ENCODE measurements at regions not wholly inside any gene's neighbourhood (a gene's known extent, or its start where the extent isn't known, plus 50 kb on each side); places are given as distances from the start of the nearest gene placed in this dataset.

DNA sequence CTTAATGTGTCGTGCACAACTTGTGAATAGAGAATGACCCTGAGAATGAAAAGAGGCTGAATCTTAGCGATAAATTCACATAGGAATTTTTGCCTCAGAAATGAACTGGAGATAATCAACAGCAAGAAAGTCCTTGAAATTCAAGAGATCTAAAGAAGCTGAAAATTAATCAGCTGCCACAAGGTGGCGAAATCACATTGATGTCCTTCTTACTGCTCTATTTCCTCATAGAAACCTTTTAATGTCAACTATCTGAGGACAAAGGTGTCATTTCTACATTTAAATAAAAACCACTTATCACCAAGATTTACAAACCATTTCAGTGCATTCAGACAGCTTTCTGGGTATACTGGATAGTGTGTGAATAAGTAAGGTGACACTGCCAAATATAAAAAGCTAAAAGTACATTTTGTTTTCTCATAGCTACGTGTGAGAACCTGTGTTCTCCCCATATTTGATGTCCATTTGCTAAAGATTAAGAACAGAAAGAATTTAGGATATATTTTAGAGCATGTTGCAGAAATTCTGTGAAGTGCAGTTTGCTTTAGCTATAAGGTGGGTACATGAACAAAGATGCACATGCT lies 485.3 kb upstream of the PTBP2 start:
- TF ChIP-seq, protein P1, sequence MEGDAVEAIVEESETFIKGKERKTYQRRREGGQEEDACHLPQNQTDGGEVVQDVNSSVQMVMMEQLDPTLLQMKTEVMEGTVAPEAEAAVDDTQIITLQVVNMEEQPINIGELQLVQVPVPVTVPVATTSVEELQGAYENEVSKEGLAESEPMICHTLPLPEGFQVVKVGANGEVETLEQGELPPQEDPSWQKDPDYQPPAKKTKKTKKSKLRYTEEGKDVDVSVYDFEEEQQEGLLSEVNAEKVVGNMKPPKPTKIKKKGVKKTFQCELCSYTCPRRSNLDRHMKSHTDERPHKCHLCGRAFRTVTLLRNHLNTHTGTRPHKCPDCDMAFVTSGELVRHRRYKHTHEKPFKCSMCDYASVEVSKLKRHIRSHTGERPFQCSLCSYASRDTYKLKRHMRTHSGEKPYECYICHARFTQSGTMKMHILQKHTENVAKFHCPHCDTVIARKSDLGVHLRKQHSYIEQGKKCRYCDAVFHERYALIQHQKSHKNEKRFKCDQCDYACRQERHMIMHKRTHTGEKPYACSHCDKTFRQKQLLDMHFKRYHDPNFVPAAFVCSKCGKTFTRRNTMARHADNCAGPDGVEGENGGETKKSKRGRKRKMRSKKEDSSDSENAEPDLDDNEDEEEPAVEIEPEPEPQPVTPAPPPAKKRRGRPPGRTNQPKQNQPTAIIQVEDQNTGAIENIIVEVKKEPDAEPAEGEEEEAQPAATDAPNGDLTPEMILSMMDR (IDR thresholded peaks at IDR 0.05): peak; percentile 77
- TF ChIP-seq ZFX (IDR thresholded peaks at IDR 0.05; ENCODE audit: borderline replicate concordance): no peak
